Ishikawa (cell line): ENCODE measurements at regions not wholly inside any gene's neighbourhood (a gene's known extent, or its start where the extent isn't known, plus 50 kb on each side); places are given as distances from the start of the nearest gene placed in this dataset.

ENCODE experiments used
- CEBPB ChIP-seq: IDR thresholded peaks from 2 replicates; pipeline ENCODE4 v1.6.1; 2012
- CREB1 ChIP-seq: IDR thresholded peaks from 2 replicates; pipeline ENCODE4 v1.6.1; 2012; ENCODE audit warnings: low read depth
- EGR1 ChIP-seq: IDR thresholded peaks from 2 replicates; pipeline ENCODE4 v1.6.1; 2012
- EP300 ChIP-seq: IDR thresholded peaks from 2 replicates; pipeline ENCODE4 v1.6.1; 2012; ENCODE audit warnings: borderline replicate concordance
- FOXM1 ChIP-seq: IDR thresholded peaks from 2 replicates; pipeline ENCODE4 v1.6.1; 2012; ENCODE audit warnings: low read depth, borderline replicate concordance
- NFIC ChIP-seq: IDR thresholded peaks from 2 replicates; pipeline ENCODE4 v1.6.1; 2012
- RAD21 ChIP-seq: IDR thresholded peaks from 2 replicates; pipeline ENCODE4 v1.6.1; 2012; ENCODE audit warnings: low read depth
- TAF1 ChIP-seq: IDR thresholded peaks from 2 replicates; pipeline ENCODE4 v1.6.1; 2012; ENCODE audit warnings: low read depth, mild to moderate bottlenecking
- TCF12 ChIP-seq: IDR thresholded peaks from 2 replicates; pipeline ENCODE4 v1.6.1; 2012; ENCODE audit warnings: low read depth
- TEAD4 ChIP-seq: IDR thresholded peaks from 2 replicates; pipeline ENCODE4 v1.6.1; 2012
- YY1 ChIP-seq: IDR thresholded peaks from 2 replicates; pipeline ENCODE4 v1.6.1; 2012; ENCODE audit warnings: low read depth
- ZBTB7A ChIP-seq: IDR thresholded peaks from 2 replicates; pipeline ENCODE4 v1.6.1; 2012; ENCODE audit warnings: low read depth
- TF ChIP-seq, protein P1 (sequence below): IDR thresholded peaks from 2 replicates; pipeline ENCODE4 v1.6.1; 2012
- TF ChIP-seq, protein P2 (sequence below): IDR thresholded peaks from 2 replicates; pipeline ENCODE4 v1.6.1; 2012; ENCODE audit warnings: low read depth, mild to moderate bottlenecking
- TF ChIP-seq, protein P3 (sequence below): IDR thresholded peaks from 2 replicates; pipeline ENCODE4 v1.6.1; 2012

DNA sequence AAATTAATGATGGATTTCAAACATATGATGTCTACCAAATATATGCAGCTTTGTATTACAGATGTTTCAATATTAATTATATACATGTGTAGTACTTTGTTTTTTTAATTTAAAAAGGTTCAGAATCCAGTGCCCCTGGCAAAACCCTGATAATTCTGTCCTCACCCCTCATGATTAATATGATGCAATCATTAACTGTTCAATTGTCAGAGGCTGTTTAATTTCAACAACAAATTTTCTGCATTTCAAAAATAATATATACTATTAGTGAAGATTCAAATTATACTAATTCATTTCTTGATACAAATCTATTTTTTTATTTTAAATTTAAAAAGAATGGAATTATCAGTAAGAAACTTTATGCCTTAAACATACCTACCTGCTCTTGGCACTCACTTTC, 162.6 kb downstream of the HHIPL2 start:
- TF ChIP-seq EGR1 (no peak), TEAD4 (no peak), TCF12 (no peak), ZBTB7A (no peak), EP300 (no peak), NFIC (no peak), CEBPB (no peak), TAF1 (no peak)
- TF ChIP-seq, protein P1, sequence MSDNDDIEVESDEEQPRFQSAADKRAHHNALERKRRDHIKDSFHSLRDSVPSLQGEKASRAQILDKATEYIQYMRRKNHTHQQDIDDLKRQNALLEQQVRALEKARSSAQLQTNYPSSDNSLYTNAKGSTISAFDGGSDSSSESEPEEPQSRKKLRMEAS = no peak
- TF ChIP-seq, protein P2, sequence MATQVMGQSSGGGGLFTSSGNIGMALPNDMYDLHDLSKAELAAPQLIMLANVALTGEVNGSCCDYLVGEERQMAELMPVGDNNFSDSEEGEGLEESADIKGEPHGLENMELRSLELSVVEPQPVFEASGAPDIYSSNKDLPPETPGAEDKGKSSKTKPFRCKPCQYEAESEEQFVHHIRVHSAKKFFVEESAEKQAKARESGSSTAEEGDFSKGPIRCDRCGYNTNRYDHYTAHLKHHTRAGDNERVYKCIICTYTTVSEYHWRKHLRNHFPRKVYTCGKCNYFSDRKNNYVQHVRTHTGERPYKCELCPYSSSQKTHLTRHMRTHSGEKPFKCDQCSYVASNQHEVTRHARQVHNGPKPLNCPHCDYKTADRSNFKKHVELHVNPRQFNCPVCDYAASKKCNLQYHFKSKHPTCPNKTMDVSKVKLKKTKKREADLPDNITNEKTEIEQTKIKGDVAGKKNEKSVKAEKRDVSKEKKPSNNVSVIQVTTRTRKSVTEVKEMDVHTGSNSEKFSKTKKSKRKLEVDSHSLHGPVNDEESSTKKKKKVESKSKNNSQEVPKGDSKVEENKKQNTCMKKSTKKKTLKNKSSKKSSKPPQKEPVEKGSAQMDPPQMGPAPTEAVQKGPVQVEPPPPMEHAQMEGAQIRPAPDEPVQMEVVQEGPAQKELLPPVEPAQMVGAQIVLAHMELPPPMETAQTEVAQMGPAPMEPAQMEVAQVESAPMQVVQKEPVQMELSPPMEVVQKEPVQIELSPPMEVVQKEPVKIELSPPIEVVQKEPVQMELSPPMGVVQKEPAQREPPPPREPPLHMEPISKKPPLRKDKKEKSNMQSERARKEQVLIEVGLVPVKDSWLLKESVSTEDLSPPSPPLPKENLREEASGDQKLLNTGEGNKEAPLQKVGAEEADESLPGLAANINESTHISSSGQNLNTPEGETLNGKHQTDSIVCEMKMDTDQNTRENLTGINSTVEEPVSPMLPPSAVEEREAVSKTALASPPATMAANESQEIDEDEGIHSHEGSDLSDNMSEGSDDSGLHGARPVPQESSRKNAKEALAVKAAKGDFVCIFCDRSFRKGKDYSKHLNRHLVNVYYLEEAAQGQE = no peak
- TF ChIP-seq, protein P3, sequence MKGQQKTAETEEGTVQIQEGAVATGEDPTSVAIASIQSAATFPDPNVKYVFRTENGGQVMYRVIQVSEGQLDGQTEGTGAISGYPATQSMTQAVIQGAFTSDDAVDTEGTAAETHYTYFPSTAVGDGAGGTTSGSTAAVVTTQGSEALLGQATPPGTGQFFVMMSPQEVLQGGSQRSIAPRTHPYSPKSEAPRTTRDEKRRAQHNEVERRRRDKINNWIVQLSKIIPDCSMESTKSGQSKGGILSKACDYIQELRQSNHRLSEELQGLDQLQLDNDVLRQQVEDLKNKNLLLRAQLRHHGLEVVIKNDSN = no peak

DNA sequence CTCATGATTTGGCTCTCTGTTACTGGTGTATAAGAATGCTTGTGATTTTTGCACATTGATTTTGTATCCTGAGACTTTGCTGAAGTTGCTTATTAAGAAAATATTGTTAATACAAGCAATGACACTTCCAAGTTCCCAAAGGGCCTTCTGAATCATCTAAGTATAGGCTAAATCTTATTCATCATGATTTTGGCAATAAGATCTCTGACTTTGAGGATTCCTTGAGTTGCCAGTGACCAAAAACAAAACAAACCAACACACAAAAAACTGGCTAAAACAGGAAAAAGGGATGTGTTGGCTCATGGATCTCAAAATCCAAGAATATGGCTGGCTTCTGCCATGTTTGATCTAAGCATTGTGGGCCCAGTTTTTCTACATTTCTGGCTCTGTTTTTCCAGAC, 163.4 kb downstream of the HHIPL2 start:
- no peak for TF ChIP-seq RAD21
- no peak for TF ChIP-seq YY1
- TF ChIP-seq, protein P1 = no peak
- TF ChIP-seq TEAD4 = no peak
- no peak for TF ChIP-seq NFIC
- no peak for TF ChIP-seq TAF1
- TF ChIP-seq TCF12 = no peak

DNA sequence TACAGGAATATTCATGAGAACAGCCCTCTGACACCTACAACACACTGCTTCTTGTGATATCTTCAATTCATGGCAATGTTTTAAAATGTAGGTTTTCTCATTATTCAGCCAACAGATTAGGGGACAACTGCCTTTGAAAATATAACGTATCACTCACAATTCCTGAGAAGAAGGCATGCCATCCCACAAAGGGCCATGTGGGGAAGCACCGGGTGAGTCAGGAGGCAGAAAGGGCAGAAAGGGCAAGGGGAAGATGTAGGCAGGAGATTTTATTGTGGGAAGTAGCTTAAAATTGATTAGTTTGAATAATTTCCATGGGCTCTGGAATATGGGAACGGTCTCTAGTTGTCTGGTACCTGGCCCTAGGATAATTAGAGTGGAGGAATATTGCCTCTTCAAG, 165.7 kb downstream of the HHIPL2 start:
- no peak for TF ChIP-seq ZBTB7A
- TF ChIP-seq, protein P1 = no peak
- no peak for TF ChIP-seq NFIC
- TF ChIP-seq CEBPB = no peak
- TF ChIP-seq CREB1 = no peak
- no peak for TF ChIP-seq TAF1
- TF ChIP-seq TEAD4 = no peak
- TF ChIP-seq TCF12 = no peak
- TF ChIP-seq YY1 = no peak
- no peak for TF ChIP-seq RAD21
- no peak for TF ChIP-seq EP300
- TF ChIP-seq, protein P2 = no peak
- no peak for TF ChIP-seq FOXM1
- no peak for TF ChIP-seq EGR1
- TF ChIP-seq, protein P3 = no peak

DNA sequence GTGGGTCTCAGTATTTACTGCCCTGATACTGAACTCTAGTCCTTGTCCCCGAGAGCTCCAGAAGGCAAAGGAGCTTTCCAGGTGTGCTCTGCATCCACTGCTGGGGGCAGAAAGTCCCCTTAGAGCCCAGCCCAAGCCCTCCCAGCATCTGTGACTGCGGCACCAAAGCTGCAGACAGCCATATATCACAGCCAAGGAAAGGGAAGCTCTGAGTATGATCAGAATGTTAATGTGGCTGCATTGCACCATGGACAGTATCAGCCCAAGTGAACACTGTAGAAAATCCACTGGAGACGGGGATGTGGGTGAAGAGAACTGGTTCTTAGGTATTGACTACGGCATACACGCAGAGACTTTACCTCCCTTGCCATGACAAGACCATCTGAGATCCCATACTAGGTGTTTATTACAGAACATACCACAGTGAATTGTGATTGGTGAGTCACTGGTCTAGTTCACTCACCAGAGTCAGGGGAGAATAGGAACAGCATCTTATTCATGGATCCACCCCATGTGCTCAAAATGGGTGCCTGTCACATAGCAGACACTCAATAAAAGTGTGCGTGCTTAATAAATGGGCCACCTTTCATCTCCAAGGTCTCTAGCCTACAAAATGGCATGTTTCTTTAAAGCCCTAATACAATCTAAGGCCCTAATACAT, 170.3 kb downstream of the HHIPL2 start:
- TF ChIP-seq TCF12 = no peak
- TF ChIP-seq NFIC = no peak
- no peak for TF ChIP-seq ZBTB7A
- TF ChIP-seq EP300 = no peak
- TF ChIP-seq, protein P3 = no peak
- TF ChIP-seq CREB1 = no peak
- TF ChIP-seq YY1 = no peak
- TF ChIP-seq, protein P2 = no peak
- TF ChIP-seq, protein P1 = no peak
- TF ChIP-seq TAF1 = no peak
- no peak for TF ChIP-seq RAD21
- TF ChIP-seq EGR1 = no peak
